Transverse colon (tissue), 4 donors: ENCODE measurements at regions not wholly inside any gene's neighbourhood (a gene's known extent, or its start where the extent isn't known, plus 50 kb on each side); places are given as distances from the start of the nearest gene placed in this dataset.

Experiments
- DNase-seq: peaks from one replicate; pipeline ENCODE4 v3.0.0-alpha.2; 2019
- H3K27ac ChIP-seq, 4 donors: fragments of 200-600 bp; sonication (generic); 2 replicates each; pipeline ENCODE4 v1.5.1; 2016 to 2018; ENCODE audit warnings: inconsistent platforms in 4 of 4
- H3K27me3 ChIP-seq: fragments of 200-600 bp; sonication (generic); 2 replicates; pipeline ENCODE4 v1.5.1; 2017; ENCODE audit warnings: inconsistent platforms
- H3K36me3 ChIP-seq, 4 donors: fragments of 200-600 bp; sonication (generic); 2 replicates each; pipeline ENCODE4 v1.5.1; 2017 to 2019; ENCODE audit warnings: inconsistent platforms in 4 of 4
- H3K4me1 ChIP-seq, 4 donors: fragments of 200-600 bp; sonication (generic); 2 replicates each; pipeline ENCODE4 v1.5.1; 2017 to 2020; ENCODE audit warnings: inconsistent platforms in 4 of 4
- H3K4me3 ChIP-seq, 4 donors: fragments of 200-600 bp; sonication (generic); 1 replicate in 1 of 4; 2 replicates in 3 of 4; pipeline versions ENCODE4 v1.5.1 to v1.6.1; 2017 to 2019; ENCODE audit warnings: inconsistent platforms in 4 of 4
- H3K9me3 ChIP-seq, 2 donors: fragments of 200-600 bp; sonication (generic); 2 replicates each; pipeline ENCODE4 v1.5.1; 2017 to 2019; ENCODE audit warnings: inconsistent platforms in 2 of 2
- EP300 ChIP-seq: sonication (generic); formaldehyde crosslinking; IDR thresholded peaks from one replicate; pipeline ENCODE4 v1.6.1; 2017; ENCODE audit warnings: antibody characterized with exemption, low read depth
- POLR2A ChIP-seq: fragments of 450-650 bp; IDR thresholded peaks from one replicate; pipeline ENCODE4 v1.6.1; 2016; ENCODE audit warnings: antibody characterized with exemption, mild to moderate bottlenecking, moderate library complexity
- POLR2AphosphoS5 ChIP-seq, 3 donors: sonication (generic); formaldehyde crosslinking; IDR thresholded peaks; one replicate each; pipeline ENCODE4 v1.6.1; 2016; ENCODE audit warnings: antibody characterized with exemption in 3 of 3
- WGBS, 2 donors: methylation state at CpG; one replicate each; pipeline ENCODE4 v1.1.5; 2018; ENCODE audit warnings: low coverage in 1 of 2; 5-methylcytosine and 5-hydroxymethylcytosine counted together
- in situ Hi-C, 4 donors: fragments of 200-750 bp; cut with MboI; loops; one replicate each; pipeline versions ENCODE4 v1.15.0 to v1.15.1; 2017; ENCODE audit warnings: low sequenced_read_pairs in 3 of 4, low pct_ligation_motif_present in 1 of 4, low pct_unique_long_range_greater_than_20kb in 1 of 4
- intact Hi-C: fragments of 100-400 bp; cut with DNase I; formaldehyde crosslinking; loops from one replicate; pipeline ENCODE4 v1.15.1; 2023; ENCODE audit warnings: low total_unique reads
- TF ChIP-seq, protein P1 (sequence below), 5 experiments: fragments of 200-600 bp in 3 of 5; fragments of 450-650 bp in 2 of 5; sonication (generic) in 3 of 5; IDR thresholded peaks; 1 replicate in 2 of 5; 2 replicates in 3 of 5; pipeline ENCODE4 v1.5.1; 2016 to 2017; ENCODE audit warnings: antibody characterized with exemption in 5 of 5, inconsistent platforms in 3 of 5, mild to moderate bottlenecking in 2 of 5, moderate library complexity in 1 of 5

DNA sequence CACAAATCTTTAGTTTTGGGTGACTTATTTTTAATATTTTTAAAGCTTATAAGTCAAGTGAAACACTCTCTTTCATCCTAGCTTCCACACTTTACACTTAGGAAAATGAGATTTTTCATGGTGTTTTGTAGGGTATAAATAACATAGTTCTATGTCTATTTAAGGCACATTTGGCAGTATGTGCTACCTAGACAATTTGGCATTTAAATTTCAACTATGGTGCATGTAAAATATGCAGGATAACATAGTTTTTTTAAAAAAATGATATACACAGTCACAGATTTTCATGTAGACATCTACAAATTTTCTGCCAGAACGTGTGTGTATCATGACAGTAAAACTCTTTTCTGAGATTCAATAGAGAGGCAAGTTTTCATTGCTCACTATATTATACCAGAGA, 115.1 kb upstream of the MAP3K7 start:
- Histone ChIP-seq H3K27me3 (no peaks in the 10 kb centered on the region), H3K4me1 (no peaks in the 10 kb centered on the region), H3K36me3 (no peaks in the 10 kb centered on the region), H3K4me3 (no peak overlapping the region), H3K27ac (no peak overlapping the region), H3K9me3 (no peaks in the 10 kb centered on the region)
- TF ChIP-seq POLR2AphosphoS5 (IDR thresholded peaks at IDR 0.05) (no peak), POLR2A (no peak), EP300 (no peak)
- TF ChIP-seq, protein P1, sequence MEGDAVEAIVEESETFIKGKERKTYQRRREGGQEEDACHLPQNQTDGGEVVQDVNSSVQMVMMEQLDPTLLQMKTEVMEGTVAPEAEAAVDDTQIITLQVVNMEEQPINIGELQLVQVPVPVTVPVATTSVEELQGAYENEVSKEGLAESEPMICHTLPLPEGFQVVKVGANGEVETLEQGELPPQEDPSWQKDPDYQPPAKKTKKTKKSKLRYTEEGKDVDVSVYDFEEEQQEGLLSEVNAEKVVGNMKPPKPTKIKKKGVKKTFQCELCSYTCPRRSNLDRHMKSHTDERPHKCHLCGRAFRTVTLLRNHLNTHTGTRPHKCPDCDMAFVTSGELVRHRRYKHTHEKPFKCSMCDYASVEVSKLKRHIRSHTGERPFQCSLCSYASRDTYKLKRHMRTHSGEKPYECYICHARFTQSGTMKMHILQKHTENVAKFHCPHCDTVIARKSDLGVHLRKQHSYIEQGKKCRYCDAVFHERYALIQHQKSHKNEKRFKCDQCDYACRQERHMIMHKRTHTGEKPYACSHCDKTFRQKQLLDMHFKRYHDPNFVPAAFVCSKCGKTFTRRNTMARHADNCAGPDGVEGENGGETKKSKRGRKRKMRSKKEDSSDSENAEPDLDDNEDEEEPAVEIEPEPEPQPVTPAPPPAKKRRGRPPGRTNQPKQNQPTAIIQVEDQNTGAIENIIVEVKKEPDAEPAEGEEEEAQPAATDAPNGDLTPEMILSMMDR (IDR thresholded peaks at IDR 0.05) = no peak
- WGBS, 2 donors = 51 to 68% methylated on average over 1 of the region's 1 CpG
- no peak for DNase-seq
- in situ Hi-C loops = no loop called here
- intact Hi-C loops = no loop called here

- no peak for DNase-seq
- WGBS, 2 donors = 33 to 41% methylated on average over 4 to 7 of the region's 7 CpGs
- H3K4me3 ChIP-seq = no peak overlapping the region
- intact Hi-C loops (no loop called here), in situ Hi-C loops (no loop called here)
- no peaks in the 10 kb centered on the region for H3K27me3 ChIP-seq
- no peaks in the 10 kb centered on the region for H3K4me1 ChIP-seq
- H3K27ac ChIP-seq = no peak overlapping the region
- no peak for TF ChIP-seq POLR2A
- TF ChIP-seq EP300 = no peak
- no peak for TF ChIP-seq POLR2AphosphoS5 (IDR thresholded peaks at IDR 0.05)
- TF ChIP-seq, protein P1 (IDR thresholded peaks at IDR 0.05) = no peak
- H3K9me3 ChIP-seq = no peaks in the 10 kb centered on the region
- H3K36me3 ChIP-seq = no peaks in the 10 kb centered on the region
Measured at GRCh38 chr6:90701146-90701781, 114.4 kb upstream of the MAP3K7 start.

GRCh38 chr6:90695316-90695715, 108.4 kb upstream of the MAP3K7 start:
- no peak for TF ChIP-seq POLR2A
- TF ChIP-seq EP300 = no peak
- no peak for TF ChIP-seq POLR2AphosphoS5 (IDR thresholded peaks at IDR 0.05)
- TF ChIP-seq, protein P1 (IDR thresholded peaks at IDR 0.05) = no peak

GRCh38 chr6:90694802-90695201, 107.9 kb upstream of the MAP3K7 start:
- Histone ChIP-seq H3K27me3 (no peaks in the 10 kb centered on the region), H3K4me3 (no peak overlapping the region), H3K27ac (no peak overlapping the region), H3K9me3 (no peaks in the 10 kb centered on the region), H3K36me3 (no peaks in the 10 kb centered on the region), H3K4me1 (no peaks in the 10 kb centered on the region)
- DNase-seq = no peak
- TF ChIP-seq POLR2A (no peak), EP300 (no peak), POLR2AphosphoS5 (IDR thresholded peaks at IDR 0.05) (no peak)
- TF ChIP-seq, protein P1 (IDR thresholded peaks at IDR 0.05) = no peak
- in situ Hi-C loops (no loop called here), intact Hi-C loops (no loop called here)
- WGBS, 2 donors = 42% methylated on average over 2 of the region's 2 CpGs; no CpG with 5 or more reads in 1 of the 2 donors

More at GRCh38 chr6:90695316-90695715, 108.4 kb upstream of the MAP3K7 start:
- Histone ChIP-seq H3K27me3 (no peaks in the 10 kb centered on the region), H3K36me3 (no peaks in the 10 kb centered on the region), H3K27ac (no peak overlapping the region), H3K4me1 (no peaks in the 10 kb centered on the region), H3K4me3 (no peak overlapping the region), H3K9me3 (no peaks in the 10 kb centered on the region)
- intact Hi-C loops = no loop called here
- 82 to 90% methylated on average over 3 of the region's 3 CpGs for WGBS, 2 donors
- no peak for DNase-seq
- in situ Hi-C loops = no loop called here
